NCI-H2029 treated with DMSO at 0.1 percent for 48 hours (cell line): ENCODE measurements at regions not wholly inside any gene's neighbourhood (a gene's known extent, or its start where the extent isn't known, plus 50 kb on each side); places are given as distances from the start of the nearest gene placed in this dataset.
"Not testable (repeated sequence)": the region's sequence is repeated elsewhere in the genome, so short reads cannot be mapped to it uniquely, and the experiment has no call there.

Experiments
- DNase-seq: peaks from one replicate; lab custom pipeline; 2025; lab: John Stamatoyannopoulos, UW

- DNase-seq, result no peak
Measured at GRCh38 chr5:109575506-109575905, 114.2 kb upstream of the MAN2A1 start.

GRCh38 chr5:109574985-109575384 is 114.7 kb upstream of the MAN2A1 start:
- DNase-seq, result no peak

GRCh38 chr5:109573766-109574165 is 116.0 kb upstream of the MAN2A1 start:
- no peak for DNase-seq

DNA sequence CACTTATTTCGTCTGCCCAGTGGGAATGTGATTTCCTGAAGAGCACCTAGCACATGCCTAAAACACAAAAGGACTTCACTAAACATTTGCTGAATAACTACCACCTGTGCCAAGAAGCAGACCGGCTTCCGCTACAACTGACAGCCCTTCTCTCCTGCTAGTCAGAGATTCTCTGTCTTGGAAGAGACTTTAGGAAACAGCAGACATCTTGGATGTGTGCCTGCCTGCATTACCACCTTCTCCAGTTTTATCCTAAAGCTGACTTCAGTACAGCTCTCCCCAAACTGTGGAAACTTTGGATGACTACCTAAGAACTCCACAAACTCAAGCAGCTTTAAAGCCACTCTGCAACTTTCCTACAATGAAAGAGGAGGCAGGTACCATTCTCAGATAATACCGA is 116.5 kb upstream of the MAN2A1 start:
- DNase-seq, result no peak

- no peak for DNase-seq
Measured at GRCh38 chr5:109571785-109572184, 117.9 kb upstream of the MAN2A1 start.

- no peak for DNase-seq
Measured at GRCh38 chr5:109570362-109570874, 119.3 kb upstream of the MAN2A1 start.

DNA sequence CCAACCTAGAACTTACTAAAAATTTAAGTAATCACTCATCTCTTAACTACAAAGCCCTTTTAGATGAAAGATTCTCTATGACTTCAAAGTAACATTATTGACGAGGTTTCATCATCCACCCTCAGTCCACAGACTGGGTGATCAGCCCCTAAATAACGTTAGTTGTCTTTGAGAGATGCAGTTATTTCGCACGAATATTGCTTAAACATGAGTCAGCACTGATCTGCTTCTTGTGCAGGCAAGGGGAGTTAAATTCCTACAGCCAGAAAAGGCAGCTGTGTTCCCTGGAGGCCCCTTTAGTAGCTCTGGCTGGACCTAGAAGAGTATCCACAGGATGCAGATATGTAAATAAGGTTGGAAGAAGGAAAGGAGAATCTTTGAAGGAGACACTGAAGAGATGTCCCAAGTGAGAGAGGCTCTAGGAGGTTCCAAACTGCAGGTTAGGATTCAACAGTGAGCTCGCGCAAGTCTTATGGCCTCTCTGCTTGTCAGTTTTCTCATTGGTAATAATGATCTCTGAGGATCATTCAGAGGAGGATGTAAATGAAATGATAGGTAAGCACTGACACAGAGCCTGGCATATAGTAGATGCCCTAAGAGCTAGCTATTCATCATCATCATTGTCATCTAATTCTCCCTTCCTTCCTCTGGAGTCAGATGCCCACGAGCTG is 122.2 kb upstream of the MAN2A1 start:
- DNase-seq, result no peak

- no peak for DNase-seq
Measured at GRCh38 chr5:109566361-109566760, 123.4 kb upstream of the MAN2A1 start.

DNA sequence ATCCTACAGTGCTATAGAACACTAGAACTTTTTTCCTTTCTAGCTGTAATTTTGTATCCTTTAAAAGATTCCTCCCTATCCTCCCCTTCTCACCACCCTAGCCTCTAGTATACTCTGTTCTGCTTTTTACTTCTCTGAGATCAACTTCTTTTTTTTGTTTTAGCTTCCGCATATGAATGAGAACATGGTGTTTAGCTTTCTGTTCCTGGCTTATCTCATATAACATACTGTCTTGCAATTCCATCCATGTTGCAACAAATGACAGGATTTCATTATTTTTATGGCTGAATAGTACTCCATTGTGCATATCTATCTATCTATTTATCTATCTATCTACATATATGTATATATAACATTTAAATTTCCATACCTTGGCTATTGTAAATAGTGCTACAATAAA is 126.0 kb upstream of the MAN2A1 start:
- no peak for DNase-seq

- DNase-seq, result no peak
Measured at GRCh38 chr5:109563189-109563588, 126.5 kb upstream of the MAN2A1 start.

DNA sequence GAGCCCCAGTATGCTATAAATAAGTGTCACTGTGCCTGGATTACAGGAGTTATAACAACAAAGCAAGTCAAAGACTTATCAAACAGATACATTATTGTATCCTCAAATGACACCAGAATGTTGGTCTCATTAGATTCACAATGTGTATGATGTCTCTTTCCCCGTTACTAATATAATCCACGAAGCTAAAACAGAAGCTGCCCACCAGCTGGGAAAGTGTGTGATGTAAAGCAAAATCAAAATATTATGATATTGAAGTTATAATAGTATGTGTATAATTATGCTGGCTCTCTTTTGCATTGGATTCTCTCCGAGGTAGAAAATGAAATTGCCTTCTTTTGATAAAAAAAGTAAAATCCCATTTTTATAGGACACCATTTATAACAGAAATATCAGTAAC is 127.3 kb upstream of the MAN2A1 start:
- no peak for DNase-seq

DNA sequence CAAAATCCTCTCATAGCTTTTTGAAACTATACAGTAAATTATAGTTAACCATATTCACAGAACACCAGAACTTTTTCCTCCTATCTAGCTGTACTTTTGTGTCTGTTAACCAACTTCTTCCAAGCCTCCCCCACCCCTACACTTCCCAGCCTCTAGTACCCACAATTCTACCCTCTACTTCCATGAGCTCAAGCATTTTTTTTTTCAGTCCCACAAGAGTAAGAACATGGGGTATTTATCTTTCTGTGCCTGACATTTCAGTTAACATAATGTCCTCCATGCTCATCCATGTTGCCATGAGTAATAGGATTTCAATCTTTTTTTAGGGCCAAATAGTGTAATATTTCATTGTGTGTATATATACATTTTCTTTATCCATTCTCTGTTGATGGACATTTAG is 128.3 kb upstream of the MAN2A1 start:
- DNase-seq, result no peak

DNA sequence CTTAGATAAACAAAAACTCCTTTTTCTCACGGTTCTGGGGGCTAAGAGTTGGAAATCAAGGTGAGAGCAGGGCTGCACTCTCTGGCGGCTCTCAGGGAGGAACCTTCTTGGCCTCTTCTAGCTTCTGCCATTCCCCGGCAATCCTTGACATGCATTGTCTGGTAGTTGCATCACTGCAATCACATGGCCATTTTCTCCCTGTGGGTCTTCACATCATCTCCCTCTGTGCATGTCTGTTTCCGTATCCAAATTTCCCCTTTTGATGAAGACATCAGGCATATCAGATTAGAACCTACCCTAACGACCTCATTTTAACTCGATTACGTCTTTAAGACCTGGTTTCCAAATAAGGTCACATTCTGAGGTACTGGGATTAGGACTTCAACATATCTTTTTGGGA is 129.2 kb upstream of the MAN2A1 start:
- no peak for DNase-seq

GRCh38 chr5:109558952-109559351 is 130.8 kb upstream of the MAN2A1 start:
- no peak for DNase-seq

DNA sequence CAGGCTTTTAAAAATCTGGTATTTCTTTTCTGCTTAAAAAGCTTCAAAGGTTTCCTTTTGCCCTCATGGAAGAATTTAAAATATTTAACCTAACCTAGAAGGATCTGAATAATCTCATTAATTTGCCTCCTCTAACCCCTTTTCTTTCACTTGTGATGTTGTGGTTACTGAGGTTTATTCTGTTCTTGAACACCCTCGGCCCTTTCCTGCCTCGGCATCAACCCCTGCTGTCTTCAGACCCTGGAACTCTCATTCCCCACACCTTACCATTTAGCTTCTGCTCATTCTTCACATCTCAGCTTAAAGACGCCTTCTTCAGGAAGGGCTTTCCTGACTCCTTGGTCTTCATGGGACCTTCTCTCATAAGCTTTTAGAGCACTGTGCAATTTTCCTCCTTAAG is 131.4 kb upstream of the MAN2A1 start:
- no peak for DNase-seq

DNA sequence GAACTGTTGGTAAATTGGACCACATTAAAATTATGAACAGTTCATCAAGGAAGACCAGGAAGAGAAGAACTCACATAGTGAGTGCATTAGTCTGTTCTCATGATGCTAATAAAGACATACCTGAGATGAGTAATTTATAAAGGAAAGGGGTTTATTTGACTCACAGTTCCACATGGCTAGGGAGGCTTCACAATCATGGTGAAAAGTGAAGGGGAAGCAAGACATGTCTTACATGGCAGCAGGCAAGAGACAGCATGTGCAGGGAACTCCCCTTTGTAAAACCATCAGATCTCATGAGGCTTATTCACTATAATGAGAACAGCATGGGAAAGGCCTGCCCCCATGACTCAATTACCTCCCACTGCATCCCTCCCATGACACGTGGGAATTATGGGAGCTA is 135.9 kb upstream of the MAN2A1 start:
- DNase-seq, result no peak

- not testable (repeated sequence) for DNase-seq
Measured at GRCh38 chr5:109551234-109551633, 138.5 kb upstream of the MAN2A1 start.

DNA sequence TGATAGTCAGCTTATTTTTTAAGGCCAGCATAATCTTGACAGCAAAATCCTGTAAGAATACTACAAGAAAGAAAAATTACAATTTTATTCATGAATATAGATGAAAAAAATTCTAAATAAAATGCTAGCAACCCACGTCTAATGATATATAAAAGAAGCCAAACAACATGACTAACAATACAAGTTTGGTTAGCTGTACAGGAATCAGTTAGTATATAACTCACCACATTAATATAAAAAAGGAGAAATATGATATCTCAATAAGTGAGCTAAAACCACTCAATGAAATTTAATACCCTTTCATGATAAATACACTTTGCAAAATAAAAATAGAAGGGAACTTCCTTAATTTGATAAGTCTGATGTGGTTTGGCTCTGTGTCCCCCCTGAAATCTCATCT is 139.7 kb upstream of the MAN2A1 start:
- DNase-seq, result no peak

GRCh38 chr5:109546461-109546860 is 136.7 kb upstream of the PJA2 start:
- no peak for DNase-seq

DNA sequence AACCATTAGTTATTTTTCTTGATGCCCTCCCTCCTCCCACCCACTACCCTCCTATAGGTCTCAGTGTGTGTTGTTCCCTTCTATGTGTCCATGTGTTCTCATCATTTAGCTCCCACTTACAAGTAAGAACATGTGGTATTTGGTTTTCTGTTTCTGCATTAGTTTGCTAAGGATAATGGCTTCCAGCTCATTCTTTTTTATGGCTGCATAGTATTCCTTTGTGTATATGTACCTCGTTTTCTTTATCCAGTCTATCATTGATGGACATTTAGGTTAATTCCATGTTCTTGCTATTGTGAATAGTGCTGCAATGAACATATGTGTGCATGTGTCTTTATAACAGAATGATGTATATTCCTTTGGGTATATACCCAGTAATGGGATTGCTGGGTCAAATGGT is 135.1 kb upstream of the PJA2 start:
- DNase-seq, result not testable (repeated sequence)

DNA sequence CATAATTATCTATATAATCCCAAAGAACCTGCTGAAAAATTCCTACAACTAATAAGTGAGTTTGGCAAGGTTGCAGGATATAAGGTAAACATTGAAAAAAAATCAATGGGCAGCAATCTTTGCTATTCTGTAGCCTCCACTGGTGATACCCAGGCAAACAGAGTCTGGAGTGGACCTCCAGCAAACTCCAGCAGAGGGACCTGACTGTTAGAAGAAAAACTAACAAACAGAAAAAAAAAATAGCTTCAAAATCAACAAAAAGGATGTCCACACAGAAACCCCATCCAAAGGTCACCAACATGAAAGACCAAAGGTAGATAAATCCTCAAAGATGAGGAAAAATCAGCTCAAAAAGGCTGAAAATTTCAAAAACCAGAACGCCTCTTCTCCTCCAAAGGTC is 128.9 kb upstream of the PJA2 start:
- not testable (repeated sequence) for DNase-seq

- not testable (repeated sequence) for DNase-seq
Measured at GRCh38 chr5:109535090-109535489, 125.3 kb upstream of the PJA2 start.

GRCh38 chr5:109533751-109534272 is 124.0 kb upstream of the PJA2 start:
- no peak for DNase-seq

- no peak for DNase-seq
Measured at GRCh38 chr5:109532773-109533364, 123.1 kb upstream of the PJA2 start.
